ENCODE measurements at regions not wholly inside any gene's neighbourhood (a gene's known extent, or its start where the extent isn't known, plus 50 kb on each side); places are given as distances from the start of the nearest gene placed in this dataset.

GRCh38 chr11:119513806-119514170, 90.8 kb upstream of the THY1 start:
- Histone ChIP-seq H3K36me3 (ENCODE audit: insufficient read depth, low read length) (no peaks in the 10 kb centered on the region), H3K4me1 (ENCODE audit: insufficient read depth, low read length) (no peaks in the 10 kb centered on the region), H3K27ac (ENCODE audit: low read depth in 1 of 2, low read length in 2 of 2) (no peak overlapping the region), H3K27me3 (ENCODE audit: control insufficient read depth in 1 of 2, insufficient read depth in 2 of 2, low read length in 2 of 2) (peaks cover 5% of the 10 kb centered on the region in 2 experiments), H3K9me3 (ENCODE audit: control insufficient read depth in 1 of 2, insufficient read depth in 1 of 2, low read length in 2 of 2) (no peaks in the 10 kb centered on the region), H3K4me3 (ENCODE audit: low read length) (no peak overlapping the region)
- ChIA-PET CTCF (no interaction called here), POLR2A (no interaction called here)
- Mint-ChIP-seq H3K36me3 (ENCODE audit: low read depth) (no peaks in the 10 kb centered on the region), H3K27me3 (peaks cover 21% of the 10 kb centered on the region), H3K4me3 (no peak overlapping the region), H3K27ac (no peak overlapping the region), H3K9me3 (no peaks in the 10 kb centered on the region), H3K4me1 (ENCODE audit: low read depth) (no peaks in the 10 kb centered on the region)
- DNase-seq (no peak), ATAC-seq (ENCODE audit: poor library complexity) (no peak)
- intact Hi-C loops (cut with DNase I, micrococcal nuclease): no loop called here
- TF ChIP-seq CTCF (IDR thresholded peaks at IDR 0.05): no peak

GRCh38 chr11:119513131-119513805, 90.3 kb upstream of the THY1 start:
- H3K27ac Mint-ChIP-seq: no peak overlapping the region
- Histone ChIP-seq H3K27me3 (ENCODE audit: control insufficient read depth in 1 of 2, insufficient read depth in 2 of 2, low read length in 2 of 2) (peaks cover 1 to 5% of the 10 kb centered on the region in 2 experiments), H3K9me3 (ENCODE audit: control insufficient read depth in 1 of 2, insufficient read depth in 1 of 2, low read length in 2 of 2) (no peaks in the 10 kb centered on the region), H3K4me3 (ENCODE audit: low read length) (no peak overlapping the region), H3K36me3 (ENCODE audit: insufficient read depth, low read length) (no peaks in the 10 kb centered on the region), H3K27ac (ENCODE audit: low read depth in 1 of 2, low read length in 2 of 2) (no peak overlapping the region), H3K4me1 (ENCODE audit: insufficient read depth, low read length) (no peaks in the 10 kb centered on the region)
- no peak for ATAC-seq (ENCODE audit: poor library complexity)
- peaks cover 17% of the 10 kb centered on the region for H3K27me3 Mint-ChIP-seq
- TF ChIP-seq CTCF (IDR thresholded peaks at IDR 0.05): no peak
- CTCF ChIA-PET: no interaction called here
- DNase-seq: no peak
- intact Hi-C loops (cut with DNase I, micrococcal nuclease): no loop called here
- no peaks in the 10 kb centered on the region for H3K4me1 Mint-ChIP-seq (ENCODE audit: low read depth)
- no peaks in the 10 kb centered on the region for H3K9me3 Mint-ChIP-seq
- H3K4me3 Mint-ChIP-seq: no peak overlapping the region
- H3K36me3 Mint-ChIP-seq (ENCODE audit: low read depth): no peaks in the 10 kb centered on the region
- POLR2A ChIA-PET: no interaction called here

- no peaks in the 10 kb centered on the region for H3K4me1 Mint-ChIP-seq (ENCODE audit: low read depth)
- no peak overlapping the region for H3K4me3 ChIP-seq (ENCODE audit: low read length)
- no peaks in the 10 kb centered on the region for H3K4me1 ChIP-seq (ENCODE audit: insufficient read depth, low read length)
- DNase-seq (peak in 2 of 14 experiments; percentile 35 to 40), ATAC-seq (ENCODE audit: poor library complexity) (no peak)
- intact Hi-C loops (cut with DNase I, micrococcal nuclease): no loop called here
- H3K36me3 ChIP-seq (ENCODE audit: insufficient read depth, low read length): no peaks in the 10 kb centered on the region
- H3K9me3 ChIP-seq (ENCODE audit: control insufficient read depth in 1 of 2, insufficient read depth in 1 of 2, low read length in 2 of 2): no peaks in the 10 kb centered on the region
- no peak for TF ChIP-seq CTCF (IDR thresholded peaks at IDR 0.05)
- peaks cover 14% of the 10 kb centered on the region for H3K27me3 Mint-ChIP-seq
- CTCF ChIA-PET: no interaction called here
- no peak overlapping the region for H3K27ac Mint-ChIP-seq
- H3K27me3 ChIP-seq (ENCODE audit: control insufficient read depth in 1 of 2, insufficient read depth in 2 of 2, low read length in 2 of 2): peaks cover 0 to 5% of the 10 kb centered on the region in 2 experiments
- POLR2A ChIA-PET: no interaction called here
- no peaks in the 10 kb centered on the region for H3K36me3 Mint-ChIP-seq (ENCODE audit: low read depth)
- H3K4me3 Mint-ChIP-seq: no peak overlapping the region
- no peak overlapping the region for H3K27ac ChIP-seq (ENCODE audit: low read depth in 1 of 2, low read length in 2 of 2)
- no peaks in the 10 kb centered on the region for H3K9me3 Mint-ChIP-seq
Observed at GRCh38 chr11:119512369-119512768, 89.4 kb upstream of the THY1 start.
